ENCODE measurements at regions not wholly inside any gene's neighbourhood (a gene's known extent, or its start where the extent isn't known, plus 50 kb on each side); places are given as distances from the start of the nearest gene placed in this dataset.

DNA sequence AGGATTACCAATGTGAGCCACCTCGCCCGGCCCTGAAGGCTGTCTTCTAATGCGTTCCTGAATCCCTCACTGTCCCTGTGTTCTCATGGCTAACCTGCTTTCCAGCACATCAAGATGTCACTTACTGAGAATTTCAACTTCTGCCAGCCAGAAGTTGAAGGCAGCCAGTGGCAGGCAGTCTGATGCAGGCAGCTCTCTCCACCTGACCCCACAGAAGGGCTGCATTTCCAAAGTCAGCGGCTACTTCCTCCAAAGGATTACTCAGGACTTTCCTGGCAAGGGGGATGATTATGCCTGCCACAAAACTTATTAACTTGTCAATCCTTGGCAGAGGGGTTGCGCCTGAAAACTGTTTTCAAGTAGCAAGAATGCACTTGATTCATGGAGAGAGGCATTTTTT is 1219.4 kb downstream of the TYW1 start:
- no peak for TF ChIP-seq POLR2A (IDR thresholded peaks at IDR 0.05)
- TF ChIP-seq, protein P1, sequence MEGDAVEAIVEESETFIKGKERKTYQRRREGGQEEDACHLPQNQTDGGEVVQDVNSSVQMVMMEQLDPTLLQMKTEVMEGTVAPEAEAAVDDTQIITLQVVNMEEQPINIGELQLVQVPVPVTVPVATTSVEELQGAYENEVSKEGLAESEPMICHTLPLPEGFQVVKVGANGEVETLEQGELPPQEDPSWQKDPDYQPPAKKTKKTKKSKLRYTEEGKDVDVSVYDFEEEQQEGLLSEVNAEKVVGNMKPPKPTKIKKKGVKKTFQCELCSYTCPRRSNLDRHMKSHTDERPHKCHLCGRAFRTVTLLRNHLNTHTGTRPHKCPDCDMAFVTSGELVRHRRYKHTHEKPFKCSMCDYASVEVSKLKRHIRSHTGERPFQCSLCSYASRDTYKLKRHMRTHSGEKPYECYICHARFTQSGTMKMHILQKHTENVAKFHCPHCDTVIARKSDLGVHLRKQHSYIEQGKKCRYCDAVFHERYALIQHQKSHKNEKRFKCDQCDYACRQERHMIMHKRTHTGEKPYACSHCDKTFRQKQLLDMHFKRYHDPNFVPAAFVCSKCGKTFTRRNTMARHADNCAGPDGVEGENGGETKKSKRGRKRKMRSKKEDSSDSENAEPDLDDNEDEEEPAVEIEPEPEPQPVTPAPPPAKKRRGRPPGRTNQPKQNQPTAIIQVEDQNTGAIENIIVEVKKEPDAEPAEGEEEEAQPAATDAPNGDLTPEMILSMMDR (IDR thresholded peaks at IDR 0.05 in 4 of 5, conservative IDR thresholded peaks at IDR 0.05 in 1 of 5), result no peak

Measured in gastrocnemius medialis (tissue), 4 donors.